Medulla oblongata (tissue), 1 donor: ENCODE measurements at regions not wholly inside any gene's neighbourhood (a gene's known extent, or its start where the extent isn't known, plus 50 kb on each side); places are given as distances from the start of the nearest gene placed in this dataset.

ENCODE experiments used
- DNase-seq: peaks from one replicate; pipeline ENCODE4 v3.0.0-alpha.2; 2015; ENCODE audit errors: extremely low spot score

GRCh38 chrX:125791787-125792186, 374.3 kb downstream of the DCAF12L2 start:
- no peak for DNase-seq

DNA sequence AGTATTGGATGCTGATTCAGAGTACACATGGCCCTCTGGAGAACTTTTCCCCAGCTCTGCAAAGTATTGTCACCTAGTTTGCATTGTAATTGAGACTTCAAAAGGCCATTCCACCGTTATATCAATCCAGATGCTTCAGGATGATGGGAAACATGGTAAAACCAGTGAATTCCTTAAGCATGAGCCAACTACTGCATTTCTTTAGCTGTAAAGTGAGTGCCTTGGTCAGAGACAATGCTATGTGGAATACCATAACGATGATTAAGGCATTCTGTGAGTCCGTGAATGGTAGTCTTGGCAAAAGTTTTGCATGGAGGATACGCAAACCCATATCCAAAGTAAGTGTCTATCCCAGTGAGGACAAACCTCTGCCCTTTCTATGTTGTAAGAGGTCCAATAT, 355.2 kb downstream of the DCAF12L2 start:
- no peak for DNase-seq

DNA sequence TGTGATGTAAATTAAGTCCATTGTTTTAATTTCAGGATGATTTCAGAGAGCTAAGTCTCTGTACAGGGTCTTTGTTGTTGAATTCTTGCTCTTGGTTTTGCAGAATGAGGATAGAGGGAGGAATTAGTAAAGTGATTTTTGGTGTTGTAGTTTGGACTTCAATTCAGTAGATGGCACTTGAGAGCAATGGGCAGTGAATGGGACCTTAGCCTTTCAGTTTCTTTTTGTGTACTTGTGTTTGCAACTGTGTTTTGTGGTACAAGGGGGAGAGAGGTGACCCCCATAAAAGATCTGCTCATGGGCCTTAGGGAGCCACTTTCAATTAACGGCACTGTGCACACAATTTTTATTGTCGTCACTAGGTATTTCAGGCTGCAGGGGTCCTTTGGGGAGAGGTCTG, 340.0 kb downstream of the DCAF12L2 start:
- no peak for DNase-seq

GRCh38 chrX:125826774-125827451, 339.2 kb downstream of the DCAF12L2 start:
- DNase-seq: no peak

- no peak for DNase-seq
These were observed 319.8 kb downstream of the DCAF12L2 start for GRCh38 chrX:125846271-125846670.

DNA sequence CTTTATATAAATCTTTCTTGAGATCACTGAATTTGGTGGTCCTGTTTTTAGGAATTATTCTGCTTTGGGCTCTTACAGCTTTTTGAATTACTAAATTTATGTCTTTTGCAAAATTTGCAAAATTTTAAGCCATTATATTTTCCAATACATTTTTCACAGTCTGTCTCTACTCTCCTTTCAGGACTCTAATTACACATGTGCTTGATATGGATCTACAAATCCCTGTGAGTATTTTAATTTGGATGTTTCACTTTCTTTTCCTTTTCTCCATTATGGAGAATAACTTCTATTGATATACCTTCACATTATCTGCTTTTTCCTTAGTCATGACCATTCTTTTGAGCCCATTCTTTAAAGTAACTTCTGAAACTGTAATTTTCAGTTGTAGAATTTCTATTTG, 315.4 kb downstream of the DCAF12L2 start:
- DNase-seq: no peak

DNA sequence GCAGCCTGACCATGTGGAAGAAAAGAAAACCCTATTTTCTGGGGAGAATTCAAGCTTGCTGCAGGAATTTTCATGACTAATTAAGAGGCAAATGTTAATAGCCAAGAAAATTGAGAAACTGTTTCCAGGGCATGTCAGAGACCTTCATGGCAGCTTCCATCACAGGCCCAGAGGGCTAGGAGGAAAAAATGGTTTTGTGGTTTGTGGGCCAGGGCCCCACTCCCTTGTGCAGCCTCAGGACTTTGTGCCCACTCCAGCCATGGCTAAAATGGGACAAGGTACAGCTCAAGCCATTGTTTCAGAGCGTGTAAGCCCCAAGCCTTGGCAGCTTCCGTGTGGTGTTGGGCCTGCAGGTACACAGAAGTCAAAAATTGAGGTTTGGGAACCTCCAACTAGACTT, 282.9 kb downstream of the DCAF12L2 start:
- DNase-seq: no peak

- DNase-seq: no peak
These were observed 271.1 kb downstream of the DCAF12L2 start for GRCh38 chrX:125894947-125895346.

- DNase-seq: no peak
These were observed 270.6 kb downstream of the DCAF12L2 start for GRCh38 chrX:125895518-125895917.

DNA sequence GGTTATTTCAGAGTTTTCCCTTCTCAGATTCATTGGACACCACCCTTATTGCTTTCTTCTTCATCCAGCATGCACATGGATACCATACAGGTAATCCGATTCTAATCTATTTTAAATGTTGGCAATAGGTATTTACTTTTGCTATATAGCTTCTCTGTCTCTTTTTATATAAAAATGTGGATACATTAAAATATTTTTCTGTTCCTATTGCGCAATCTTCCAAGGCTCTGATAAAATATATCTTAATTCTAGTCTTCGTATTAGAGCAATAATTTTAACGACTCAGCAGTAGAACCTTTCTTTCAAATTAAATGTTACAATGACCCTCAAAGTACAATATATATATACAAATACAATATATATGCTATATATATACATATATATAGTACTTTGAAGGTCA, 239.8 kb downstream of the DCAF12L2 start:
- no peak for DNase-seq

- DNase-seq: no peak
These were observed 225.1 kb downstream of the DCAF12L2 start for GRCh38 chrX:125940985-125941384.

GRCh38 chrX:125947501-125947900, 218.6 kb downstream of the DCAF12L2 start:
- no peak for DNase-seq

DNA sequence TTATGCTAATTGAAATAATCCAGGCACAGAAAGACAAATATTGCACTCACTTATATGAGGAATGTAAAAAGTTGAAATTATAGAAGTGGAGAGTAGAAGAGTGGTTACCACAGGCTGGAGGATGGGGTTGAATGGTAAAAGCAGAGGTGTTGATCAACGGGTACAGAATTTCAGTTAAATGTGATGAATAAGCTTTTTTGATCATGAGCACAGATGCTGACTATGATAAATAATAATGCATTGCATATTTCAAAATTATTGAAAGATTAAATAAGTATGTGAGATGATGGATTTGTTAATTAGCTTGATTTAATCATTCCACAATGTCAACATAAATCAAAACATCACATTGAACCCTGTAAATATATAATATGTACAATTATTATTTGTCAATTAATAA, 213.1 kb downstream of the DCAF12L2 start:
- DNase-seq: no peak

GRCh38 chrX:125953814-125954213, 212.3 kb downstream of the DCAF12L2 start:
- no peak for DNase-seq

GRCh38 chrX:125954236-125954635, 211.9 kb downstream of the DCAF12L2 start:
- no peak for DNase-seq

DNA sequence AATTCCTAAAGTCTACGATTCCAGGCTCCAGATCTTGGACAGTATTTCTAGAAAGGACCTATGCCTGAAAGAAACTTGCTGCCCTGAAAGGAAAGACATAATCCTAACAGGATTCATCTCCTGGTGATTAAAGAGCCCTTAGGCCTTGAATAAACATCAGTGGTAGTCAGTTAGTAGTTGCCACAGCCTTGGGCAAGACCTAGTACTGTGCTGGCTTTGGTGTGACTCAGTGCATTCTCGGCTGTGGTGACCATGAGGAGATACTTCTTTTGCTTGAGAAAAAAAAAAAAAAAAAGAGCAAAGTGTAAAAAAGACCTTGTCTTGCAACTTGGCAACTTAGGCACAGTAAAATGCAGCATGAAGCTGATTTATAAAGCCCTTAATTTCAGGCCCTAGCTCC, 188.2 kb downstream of the DCAF12L2 start:
- DNase-seq: no peak

- peak; percentile 20 for DNase-seq
These were observed 167.7 kb downstream of the DCAF12L2 start for GRCh38 chrX:125998432-125998831.

DNA sequence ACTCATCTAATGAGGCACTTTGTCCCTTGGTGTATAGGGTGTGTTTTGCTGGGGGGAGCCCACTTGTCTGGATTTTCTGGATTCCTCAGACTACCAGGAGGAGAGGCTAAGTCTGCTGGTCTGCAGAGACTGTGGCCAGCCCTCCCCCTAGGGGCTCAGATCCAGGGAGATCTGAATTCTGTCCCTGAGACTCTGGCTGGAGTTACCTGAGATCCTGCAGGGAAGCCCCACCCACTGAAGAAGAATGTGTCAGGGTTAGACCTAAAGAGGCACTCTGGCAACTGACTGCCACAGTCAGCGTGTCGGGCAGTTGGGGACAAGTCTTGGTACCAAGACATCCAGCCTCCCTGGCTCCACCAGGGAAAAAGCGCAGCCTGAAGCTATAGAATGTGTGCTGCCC, 138.9 kb downstream of the DCAF12L2 start:
- DNase-seq: no peak

GRCh38 chrX:126030021-126030420, 136.1 kb downstream of the DCAF12L2 start:
- no peak for DNase-seq

GRCh38 chrX:126063984-126064383, 102.1 kb downstream of the DCAF12L2 start:
- no peak for DNase-seq

GRCh38 chrX:126064901-126065541, 101.1 kb downstream of the DCAF12L2 start:
- no peak for DNase-seq

DNA sequence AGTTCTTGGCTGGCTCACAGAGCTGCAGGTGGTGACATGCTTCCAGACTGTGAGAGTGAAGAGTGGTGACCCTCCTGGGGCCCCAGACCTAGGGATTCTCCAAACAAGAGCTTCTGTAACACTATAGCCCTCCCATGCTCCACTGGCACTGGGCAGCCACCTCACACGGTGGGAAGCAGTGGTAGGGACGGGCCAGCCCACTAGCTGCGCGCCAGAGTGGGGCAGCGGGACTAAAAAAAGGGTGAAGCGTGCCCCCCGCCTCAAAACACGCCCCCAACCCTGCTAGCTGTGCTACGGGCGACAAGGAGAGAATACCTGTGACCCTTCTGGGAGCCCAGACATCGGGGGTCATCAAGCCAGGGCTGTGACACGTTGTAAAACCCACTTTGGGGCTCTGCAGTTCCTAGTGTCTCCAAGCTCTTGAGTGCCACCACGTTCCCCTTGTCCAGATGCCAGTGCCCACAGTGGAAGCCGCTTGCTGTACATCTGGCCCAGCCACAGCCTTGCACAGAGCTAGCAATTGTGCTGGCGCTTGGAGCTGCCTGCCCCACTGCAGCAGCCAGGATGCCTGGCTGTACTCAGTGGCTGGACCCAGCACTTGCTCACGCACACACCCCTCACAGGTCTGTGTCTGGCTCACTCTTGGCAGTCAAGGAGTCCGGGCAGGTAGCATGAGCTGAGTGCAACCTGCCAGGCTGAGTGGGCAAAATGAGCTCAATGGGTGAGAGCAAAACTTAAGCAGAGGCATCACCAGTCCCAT, 100.0 kb downstream of the DCAF12L2 start:
- no peak for DNase-seq
